GM18505 (cell line): ENCODE measurements at regions not wholly inside any gene's neighbourhood (a gene's known extent, or its start where the extent isn't known, plus 50 kb on each side); places are given as distances from the start of the nearest gene placed in this dataset.
"Not testable (repeated sequence)": the region's sequence is repeated elsewhere in the genome, so short reads cannot be mapped to it uniquely, and the experiment has no call there.

ENCODE experiments used
- ATAC-seq: cut with Tn5 transposase; IDR thresholded peaks from one replicate; pipeline ENCODE4 v1.9.1; 2021; ENCODE audit not compliant: unreplicated experiment
- POLR2A ChIP-seq: IDR thresholded peaks from 4 replicates; pipeline ENCODE4 v1.6.1; 2011; ENCODE audit warnings: borderline replicate concordance; ENCODE audit not compliant: insufficient read depth, insufficient read length; ENCODE audit errors: extremely low read depth

DNA sequence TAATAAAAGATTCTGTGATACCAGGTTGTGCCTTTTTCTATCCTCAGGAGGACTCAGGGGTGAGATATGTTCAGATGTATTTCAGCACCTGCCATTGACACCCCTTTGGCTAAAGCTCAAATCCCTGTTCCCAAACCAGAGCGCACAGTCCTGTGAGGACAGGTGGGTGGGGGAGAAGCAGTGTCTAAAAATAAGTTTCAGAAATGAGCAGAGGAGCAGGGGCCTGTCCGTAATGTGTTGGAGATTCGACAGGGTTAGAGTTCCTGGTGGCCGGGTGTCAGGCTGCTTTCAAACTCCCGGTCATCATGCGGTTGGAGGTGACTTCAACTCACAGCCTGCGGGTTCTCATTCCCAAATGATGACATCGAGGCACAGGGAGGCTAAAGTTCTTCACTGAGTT is 211.5 kb downstream of the KLF6 start:
- TF ChIP-seq POLR2A, result no peak
- ATAC-seq, result no peak

DNA sequence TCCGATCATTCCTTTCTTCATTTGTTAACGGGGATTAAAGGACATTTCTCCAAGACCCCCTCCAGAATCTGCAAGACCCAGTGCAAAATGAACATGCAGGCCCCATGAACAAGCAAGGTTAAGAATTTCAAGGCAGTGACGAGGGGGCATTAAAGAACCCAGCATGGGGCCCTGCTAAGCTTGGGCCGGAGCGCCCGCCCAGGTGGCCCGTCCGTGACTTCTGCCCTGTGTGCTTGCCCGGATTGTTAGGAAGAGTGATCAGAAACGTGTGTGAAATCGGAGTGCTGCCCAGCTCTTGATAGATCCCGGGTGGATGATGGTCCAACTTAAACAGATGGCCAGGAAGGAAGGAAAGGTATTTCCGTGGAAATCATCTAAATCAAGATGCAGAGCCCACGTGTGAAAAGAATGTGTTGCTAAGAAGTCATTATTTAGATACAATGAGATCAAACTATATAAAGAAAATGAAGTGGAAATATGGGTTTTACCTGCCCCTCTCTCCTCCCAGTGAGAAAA is 213.6 kb downstream of the KLF6 start:
- no peak for TF ChIP-seq POLR2A
- ATAC-seq, result no peak

DNA sequence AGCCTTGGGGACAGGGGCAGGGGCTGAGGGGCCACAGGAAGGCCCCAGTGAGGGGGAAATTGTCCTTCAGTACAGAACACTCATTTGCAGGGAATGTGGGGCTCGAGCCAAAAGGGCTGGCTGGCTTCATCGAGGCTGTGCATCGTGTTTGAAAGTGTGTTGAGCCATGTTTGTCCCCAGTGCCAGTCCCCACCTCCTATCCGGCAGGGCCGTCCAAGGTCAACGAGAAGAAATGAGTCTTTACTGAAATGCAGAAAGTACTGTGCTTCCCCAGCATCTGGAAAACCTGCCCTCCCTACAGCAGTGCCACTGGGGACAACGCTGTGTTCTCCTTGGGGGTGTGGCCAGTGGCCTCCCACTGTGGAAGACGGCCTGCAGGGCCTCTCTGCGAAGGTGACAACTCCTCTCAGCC is 214.1 kb downstream of the KLF6 start:
- ATAC-seq, result no peak
- TF ChIP-seq POLR2A, result no peak

DNA sequence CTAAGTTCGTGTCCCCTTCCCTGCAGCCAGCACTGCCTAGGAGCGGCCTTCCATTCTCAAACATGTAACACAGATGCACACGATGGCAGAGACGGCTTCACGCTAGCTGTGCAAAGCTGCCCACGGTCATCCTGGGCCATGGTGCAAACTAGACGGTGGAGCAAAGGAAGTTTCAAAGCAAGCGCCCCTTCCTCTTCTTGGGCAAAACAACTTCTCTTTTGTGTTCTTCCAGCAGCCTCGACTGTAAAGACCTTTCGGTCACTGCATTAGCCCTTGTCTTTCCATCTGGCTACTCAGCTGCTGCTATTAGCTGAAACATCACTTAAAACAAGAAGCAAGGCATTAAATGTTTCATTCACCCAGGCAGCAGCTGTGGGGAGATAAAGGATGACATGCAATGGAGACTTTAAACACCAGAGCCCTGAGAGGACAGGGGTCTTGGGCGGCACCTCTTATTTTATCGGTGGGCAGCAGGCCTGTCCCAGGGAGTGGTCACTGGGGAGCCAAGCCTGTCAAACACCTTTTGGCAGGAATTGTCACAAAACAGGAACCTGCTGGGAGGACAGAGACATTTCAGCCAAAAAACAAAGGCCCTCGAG is 214.8 kb downstream of the KLF6 start:
- ATAC-seq, result no peak
- no peak for TF ChIP-seq POLR2A

DNA sequence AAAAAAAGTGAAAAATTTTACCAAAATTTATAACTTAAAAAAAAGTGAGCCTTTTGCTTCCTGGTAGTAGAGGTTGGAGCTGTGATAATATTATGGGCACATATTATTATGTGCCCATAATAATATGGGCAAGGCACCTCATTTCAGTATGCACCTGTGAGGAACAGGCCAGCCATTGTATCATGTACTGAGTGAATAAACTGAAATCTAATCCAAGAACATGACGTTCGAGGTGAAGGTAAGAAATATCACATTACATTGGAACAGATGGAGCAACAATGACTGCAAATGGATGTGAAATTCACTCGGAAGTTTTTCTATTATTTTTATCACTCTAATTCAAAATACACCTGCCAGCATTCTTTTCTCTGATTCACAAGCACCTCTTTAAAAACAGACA is 216.0 kb downstream of the KLF6 start:
- no peak for ATAC-seq
- TF ChIP-seq POLR2A, result no peak

DNA sequence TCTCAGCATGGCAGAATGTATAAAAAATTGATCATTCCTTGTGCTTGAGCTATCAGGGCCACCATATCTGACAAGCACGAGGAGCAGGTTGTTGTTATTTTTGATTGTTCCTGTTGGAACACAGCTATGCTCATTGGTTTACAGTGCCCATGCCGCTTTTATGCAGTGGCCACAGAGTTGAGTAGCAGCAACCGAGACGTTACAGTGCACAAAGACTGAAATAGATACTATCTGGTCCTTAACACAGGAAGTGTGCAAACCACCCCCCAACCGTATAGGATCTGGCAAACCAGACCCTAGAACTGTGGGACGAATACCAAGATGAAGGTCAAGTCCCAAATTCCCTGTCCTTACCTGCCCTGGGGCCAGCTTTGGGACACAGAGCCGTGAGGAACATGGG is 216.6 kb downstream of the KLF6 start:
- ATAC-seq, result no peak
- TF ChIP-seq POLR2A, result no peak

DNA sequence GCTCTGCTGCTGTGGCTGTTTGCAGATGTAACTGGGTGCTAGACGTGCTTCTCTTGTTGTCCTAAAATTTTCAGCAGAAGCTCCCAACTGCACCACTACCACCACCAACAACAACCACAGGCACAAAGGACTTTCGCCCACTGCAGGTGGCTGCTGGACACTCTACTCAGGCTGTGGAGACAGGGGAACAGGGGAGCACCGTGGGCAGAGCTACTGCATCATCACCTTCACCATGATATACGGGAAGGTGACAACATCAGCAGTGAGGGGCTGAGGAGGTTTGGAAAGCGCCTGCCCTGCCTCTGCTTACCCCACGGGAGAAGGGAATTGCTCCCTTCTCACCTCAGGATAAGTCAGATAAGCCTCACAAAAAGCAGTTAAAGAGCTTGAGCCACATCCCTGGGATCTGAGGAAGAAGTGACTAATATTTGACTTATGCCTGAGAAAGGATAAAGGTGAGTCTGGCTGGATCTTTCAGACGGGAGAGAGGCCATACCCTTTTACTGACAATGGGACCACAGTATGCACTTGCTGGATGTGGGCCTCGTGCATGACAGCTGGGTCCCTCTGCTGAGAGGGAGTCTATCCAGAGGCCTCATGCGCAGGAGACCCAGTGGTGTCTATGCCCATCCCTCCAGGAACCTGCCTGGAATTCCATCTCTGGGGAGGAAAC is 217.6 kb downstream of the KLF6 start:
- TF ChIP-seq POLR2A, result no peak
- no peak for ATAC-seq

DNA sequence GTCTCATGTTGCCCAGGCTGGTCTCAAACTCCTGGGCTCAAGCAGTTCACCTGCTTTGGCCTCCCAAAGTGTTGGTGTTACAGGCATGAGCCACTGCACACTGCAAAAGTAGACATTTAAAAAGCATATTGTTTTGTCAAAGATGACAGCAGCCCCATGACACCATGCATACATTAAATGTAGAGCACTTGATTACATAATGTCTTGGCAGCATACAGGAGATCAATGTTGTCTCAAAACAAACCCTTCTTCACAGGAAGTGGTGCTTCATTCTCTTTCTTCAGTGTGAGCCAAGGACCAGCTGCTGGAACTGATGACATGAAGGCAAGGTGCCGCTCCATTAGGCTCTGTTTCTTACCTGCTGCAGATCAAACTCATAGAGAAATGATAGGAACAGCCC is 218.4 kb downstream of the KLF6 start:
- no peak for TF ChIP-seq POLR2A
- no peak for ATAC-seq

DNA sequence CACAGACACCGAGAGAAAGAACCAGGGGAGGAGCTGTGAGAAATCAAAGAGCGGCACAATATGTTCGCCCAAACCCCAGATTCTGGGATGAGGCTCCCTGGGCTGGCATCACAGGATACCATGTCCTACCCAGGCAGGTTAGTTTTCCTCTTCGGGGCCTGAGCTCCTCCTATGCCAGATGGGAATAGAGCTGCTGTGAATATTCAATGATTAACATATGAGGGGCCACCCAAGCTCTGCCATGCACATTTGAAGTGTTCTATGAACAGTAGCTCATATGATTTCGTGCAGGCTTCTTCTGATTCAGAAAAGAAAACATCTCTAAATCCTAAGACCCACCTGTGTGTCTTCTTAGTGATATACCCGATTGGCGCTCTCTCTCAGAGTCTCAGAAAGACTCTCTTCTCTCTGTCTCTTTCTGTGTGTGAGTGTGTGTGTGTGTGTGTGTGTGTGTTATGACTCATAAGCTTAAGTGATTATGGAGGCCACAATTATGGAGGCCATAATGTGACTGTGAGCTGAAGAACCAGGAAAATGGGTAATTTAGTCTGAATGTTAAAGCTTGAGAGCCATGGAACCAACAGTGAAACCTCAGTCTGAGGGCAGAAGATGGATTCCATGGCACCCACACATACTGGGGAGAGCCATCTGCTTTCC is 220.5 kb downstream of the KLF6 start:
- ATAC-seq, result no peak
- TF ChIP-seq POLR2A, result no peak

DNA sequence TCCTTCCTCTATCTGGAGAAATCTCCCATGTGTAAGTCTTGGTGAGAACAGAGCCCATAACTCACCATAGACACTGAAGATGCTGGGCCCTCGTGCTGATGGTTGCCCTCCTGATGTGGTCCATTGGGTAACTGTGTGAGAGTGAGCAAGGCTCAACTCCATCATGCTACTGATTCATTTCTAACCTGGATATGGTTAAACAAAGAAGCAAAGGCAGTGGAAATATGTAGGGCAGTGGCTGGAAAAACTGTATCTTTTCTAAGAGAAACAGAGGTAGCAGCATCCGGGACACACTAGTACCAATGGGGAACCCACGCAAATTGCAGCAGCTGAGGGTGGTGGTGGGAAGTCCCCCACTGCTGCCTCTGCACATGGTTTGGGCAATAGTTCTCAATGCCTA is 221.7 kb downstream of the KLF6 start:
- ATAC-seq, result no peak
- no peak for TF ChIP-seq POLR2A

DNA sequence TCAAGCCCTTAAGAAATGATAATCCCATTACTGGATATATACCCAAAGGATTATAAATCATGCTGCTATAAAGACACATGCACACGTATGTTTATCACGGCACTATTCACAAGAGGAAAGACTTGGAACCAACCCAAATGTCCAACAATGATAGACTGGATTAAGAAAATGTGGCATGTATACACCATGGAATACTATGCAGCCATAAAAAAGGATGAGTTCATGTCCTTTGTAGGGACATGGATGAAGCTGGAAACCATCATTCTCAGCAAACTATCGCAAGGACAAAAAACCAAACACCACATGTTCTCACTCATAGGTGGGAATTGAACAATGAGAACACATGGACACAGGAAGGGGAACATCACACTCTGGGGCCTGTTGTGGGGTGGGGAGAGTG is 224.4 kb downstream of the KLF6 start:
- not testable (repeated sequence) for ATAC-seq

DNA sequence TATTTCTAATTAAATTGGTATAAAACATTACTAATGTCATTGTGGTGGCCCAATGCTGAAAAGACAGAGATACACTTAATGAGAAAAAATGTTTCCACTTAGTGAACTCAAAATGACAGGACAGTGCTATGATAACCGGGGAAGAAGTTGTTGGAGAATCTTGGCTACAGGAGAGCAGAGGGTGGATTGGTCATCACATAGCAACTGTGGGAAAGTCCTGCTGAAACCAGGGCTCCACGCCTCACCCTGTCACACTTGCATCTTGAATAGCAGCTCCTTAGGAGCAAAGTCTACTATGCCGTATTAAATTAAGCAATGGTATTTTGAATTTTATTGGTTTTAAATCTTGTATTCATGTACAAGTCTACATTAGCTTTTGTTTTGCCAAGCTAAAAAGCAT is 225.5 kb downstream of the KLF6 start:
- no peak for TF ChIP-seq POLR2A

DNA sequence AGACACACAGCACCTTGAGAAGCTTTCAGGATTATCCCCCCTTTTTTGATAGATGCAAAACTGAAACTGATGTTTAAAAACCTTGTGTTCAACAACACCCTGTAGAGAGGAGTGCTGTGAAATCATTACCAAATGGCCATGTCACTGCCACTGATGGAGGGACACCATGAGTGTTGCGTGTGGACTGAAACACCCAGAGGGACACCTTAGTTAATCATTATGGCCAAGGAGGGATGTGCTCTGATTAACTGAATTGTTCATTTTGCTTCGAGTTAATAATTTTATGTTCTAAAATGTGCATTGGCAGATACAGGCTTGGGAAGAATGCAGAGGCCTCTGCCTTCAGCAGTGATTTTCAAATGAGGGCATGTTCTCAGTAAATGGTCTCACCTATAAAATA is 226.0 kb downstream of the KLF6 start:
- no peak for TF ChIP-seq POLR2A
- ATAC-seq, result no peak

More for the DNA sequence above, 225.5 kb downstream of the KLF6 start:
- ATAC-seq, result no peak

DNA sequence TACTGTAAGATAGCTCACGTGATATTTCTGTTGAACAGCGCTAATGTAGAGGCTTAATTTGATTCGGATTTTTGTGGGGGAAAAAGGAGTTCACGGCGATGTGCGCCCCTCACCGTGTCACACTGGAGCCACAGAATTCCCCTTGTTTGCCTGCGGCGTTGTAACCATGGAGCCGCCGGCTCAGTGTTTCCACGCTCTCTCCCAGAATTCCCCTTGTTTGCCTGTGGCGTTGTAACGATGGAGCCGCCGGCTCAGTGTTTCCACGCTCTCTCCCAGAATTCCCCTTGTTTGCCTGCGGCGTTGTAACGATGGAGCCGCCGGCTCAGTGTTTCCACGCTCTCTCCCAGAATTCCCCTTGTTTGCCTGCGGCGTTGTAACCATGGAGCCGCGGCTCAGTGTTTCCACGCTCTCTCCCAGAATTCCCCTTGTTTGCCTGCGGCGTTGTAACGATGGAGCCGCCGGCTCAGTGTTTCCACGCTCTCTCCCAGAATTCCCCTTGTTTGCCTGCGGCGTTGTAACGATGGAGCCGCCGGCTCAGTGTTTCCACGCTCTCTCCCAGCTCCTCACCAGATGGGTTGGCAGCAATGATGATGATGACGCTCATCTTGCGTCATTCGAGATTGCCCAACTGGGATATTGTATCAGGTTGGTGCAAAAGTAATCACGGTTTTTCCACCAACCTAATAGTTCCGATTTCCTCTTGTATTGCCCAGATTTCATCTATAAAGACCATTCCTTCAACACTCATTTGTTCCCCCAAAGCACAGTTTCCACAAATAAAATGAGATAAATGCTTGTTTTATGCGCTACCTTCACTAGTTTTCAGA is 228.6 kb downstream of the KLF6 start:
- ATAC-seq, result not testable (repeated sequence)
